SJCRH30 (cell line): ENCODE measurements at regions not wholly inside any gene's neighbourhood (a gene's known extent, or its start where the extent isn't known, plus 50 kb on each side); places are given as distances from the start of the nearest gene placed in this dataset.

Source experiments
- DNase-seq, 2 experiments: peaks; one replicate each; pipeline ENCODE4 v3.0.0-alpha.2; 2015 to 2020
- H3K27ac ChIP-seq: fragments of 250-450 bp; sonication (Bioruptor Pico); 2 replicates; pipeline ENCODE4 v1.5.1; 2020; ENCODE audit warnings: mild to moderate bottlenecking, moderate library complexity
- H3K27me3 ChIP-seq: fragments of 250-450 bp; sonication (Bioruptor Pico); 2 replicates; pipeline ENCODE4 v1.5.1; 2020; ENCODE audit warnings: mild to moderate bottlenecking, moderate library complexity
- H3K36me3 ChIP-seq: fragments of 250-450 bp; sonication (Bioruptor Pico); 2 replicates; pipeline ENCODE4 v1.5.1; 2020; ENCODE audit warnings: mild to moderate bottlenecking, moderate library complexity
- H3K4me1 ChIP-seq: fragments of 250-450 bp; sonication (Bioruptor Pico); 2 replicates; pipeline ENCODE4 v1.5.1; 2020; ENCODE audit warnings: mild to moderate bottlenecking, moderate library complexity
- H3K4me3 ChIP-seq: fragments of 250-450 bp; sonication (Bioruptor Pico); 2 replicates; pipeline ENCODE4 v1.5.1; 2020; ENCODE audit warnings: mild to moderate bottlenecking, moderate library complexity
- H3K9me3 ChIP-seq: fragments of 250-450 bp; sonication (Bioruptor Pico); replicated peaks from 2 replicates; pipeline ENCODE4 v1.5.1; 2020; ENCODE audit warnings: mild to moderate bottlenecking, moderate library complexity

DNA sequence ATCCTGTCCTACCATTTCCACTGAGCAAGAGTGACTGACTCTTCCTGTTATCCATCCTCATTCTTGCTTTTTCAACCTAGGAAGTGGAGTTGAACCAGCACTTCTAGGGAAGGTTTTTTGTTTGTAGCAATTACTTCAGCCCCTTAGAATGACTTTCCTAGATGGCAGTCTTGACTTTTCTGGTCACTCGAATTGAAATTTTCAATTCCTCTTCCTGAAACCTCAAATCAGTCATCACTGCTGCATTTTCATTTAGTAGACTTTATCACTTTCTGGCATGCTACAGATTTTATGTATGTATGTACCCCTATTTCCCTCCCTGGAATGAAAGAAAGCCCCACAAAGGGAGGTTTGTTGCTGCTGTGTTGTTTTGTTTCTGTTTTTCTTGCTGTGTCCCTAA, 915.9 kb downstream of the PCDH17 start:
- DNase-seq = no peak
- H3K4me1 ChIP-seq = no peaks in the 10 kb centered on the region
- H3K9me3 ChIP-seq = no peaks in the 10 kb centered on the region
- no peak overlapping the region for H3K27ac ChIP-seq
- no peaks in the 10 kb centered on the region for H3K36me3 ChIP-seq
- no peaks in the 10 kb centered on the region for H3K27me3 ChIP-seq
- no peak overlapping the region for H3K4me3 ChIP-seq

DNA sequence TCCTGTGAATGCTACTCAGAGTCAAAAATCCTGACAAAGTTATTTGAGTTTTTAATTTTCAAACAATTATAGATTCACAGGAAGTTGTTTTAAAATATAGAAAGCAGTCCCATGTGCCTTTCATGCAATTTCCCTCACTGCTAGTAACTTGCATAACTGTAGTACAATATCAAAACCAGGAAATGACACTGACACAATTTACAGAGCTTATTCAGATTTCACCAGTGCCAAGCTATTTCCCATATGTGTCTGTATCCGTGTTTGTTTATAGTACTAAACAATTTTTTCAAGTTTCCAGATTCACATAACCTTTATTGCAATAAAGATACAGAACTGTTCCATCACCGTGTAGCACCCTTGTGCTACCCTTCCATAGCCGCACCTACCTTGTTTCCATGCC, 934.6 kb downstream of the PCDH17 start:
- Histone ChIP-seq H3K4me3 (no peak overlapping the region), H3K36me3 (no peaks in the 10 kb centered on the region), H3K4me1 (no peaks in the 10 kb centered on the region), H3K9me3 (no peaks in the 10 kb centered on the region), H3K27ac (no peak overlapping the region), H3K27me3 (no peaks in the 10 kb centered on the region)
- no peak for DNase-seq

DNA sequence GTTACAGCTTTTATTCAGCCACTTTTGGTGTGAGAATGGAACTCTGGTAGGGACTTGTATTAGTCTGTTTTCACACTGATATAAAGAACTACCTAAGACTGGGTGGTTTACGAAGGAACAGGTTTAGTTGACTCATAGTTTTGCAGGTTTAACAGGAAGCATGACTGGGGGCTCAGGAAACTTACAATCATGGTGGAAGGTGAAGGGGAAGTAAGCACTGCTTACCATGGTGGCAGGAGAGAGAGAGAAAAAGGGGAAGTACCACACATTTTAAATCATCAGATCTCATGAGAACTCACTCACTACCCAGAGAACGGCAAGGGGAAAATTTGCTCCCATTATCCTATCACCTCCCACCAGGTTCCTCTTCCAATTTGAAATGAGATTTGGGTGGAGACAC, 942.2 kb downstream of the PCDH17 start:
- no peak for DNase-seq
- Histone ChIP-seq H3K4me3 (no peak overlapping the region), H3K9me3 (no peaks in the 10 kb centered on the region), H3K36me3 (no peaks in the 10 kb centered on the region), H3K27me3 (no peaks in the 10 kb centered on the region), H3K4me1 (no peaks in the 10 kb centered on the region), H3K27ac (no peak overlapping the region)

DNA sequence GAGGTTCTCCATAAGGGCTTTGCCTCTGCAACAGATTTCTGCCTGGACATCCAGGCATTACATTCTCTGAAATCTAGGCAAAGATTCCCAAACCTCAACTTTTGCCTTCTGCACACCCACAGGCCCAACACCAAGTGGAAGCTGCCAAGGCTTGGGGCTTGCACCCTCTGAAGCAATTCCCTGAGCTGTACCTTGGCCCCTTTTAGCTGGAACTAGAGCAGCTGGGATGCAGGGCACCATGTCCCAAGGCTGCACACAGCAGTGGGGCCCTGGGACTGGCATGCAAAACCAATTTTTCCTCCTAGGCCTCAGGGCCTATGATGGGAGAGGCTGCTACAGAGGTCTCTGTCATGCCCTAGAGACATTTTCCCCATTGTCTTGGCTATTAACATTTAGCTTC, 943.2 kb downstream of the PCDH17 start:
- Histone ChIP-seq H3K27me3 (no peaks in the 10 kb centered on the region), H3K4me3 (no peak overlapping the region), H3K4me1 (no peaks in the 10 kb centered on the region), H3K9me3 (no peaks in the 10 kb centered on the region), H3K27ac (no peak overlapping the region), H3K36me3 (no peaks in the 10 kb centered on the region)
- DNase-seq = no peak

DNA sequence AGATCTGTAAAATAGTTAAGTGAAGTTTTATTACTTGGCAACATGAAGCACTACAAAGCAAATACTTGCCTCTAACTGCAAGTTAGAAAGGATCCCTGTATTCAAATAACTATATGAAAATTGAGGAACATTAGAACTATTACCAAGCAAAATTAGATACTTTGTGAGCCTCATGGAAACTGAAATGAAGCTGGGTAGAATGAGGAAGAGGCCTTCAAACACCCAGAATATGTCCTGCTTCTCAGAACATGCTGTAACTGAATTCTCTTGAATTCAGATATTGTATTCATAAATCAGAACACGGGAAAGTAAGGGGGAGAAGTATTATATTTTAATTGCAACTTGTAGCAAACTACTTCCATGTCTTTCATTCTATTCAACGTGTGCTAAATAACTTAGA, 947.9 kb downstream of the PCDH17 start:
- H3K36me3 ChIP-seq = no peaks in the 10 kb centered on the region
- DNase-seq = no peak
- H3K27me3 ChIP-seq = no peaks in the 10 kb centered on the region
- H3K4me3 ChIP-seq = no peak overlapping the region
- no peak overlapping the region for H3K27ac ChIP-seq
- no peaks in the 10 kb centered on the region for H3K4me1 ChIP-seq
- H3K9me3 ChIP-seq = no peaks in the 10 kb centered on the region

DNA sequence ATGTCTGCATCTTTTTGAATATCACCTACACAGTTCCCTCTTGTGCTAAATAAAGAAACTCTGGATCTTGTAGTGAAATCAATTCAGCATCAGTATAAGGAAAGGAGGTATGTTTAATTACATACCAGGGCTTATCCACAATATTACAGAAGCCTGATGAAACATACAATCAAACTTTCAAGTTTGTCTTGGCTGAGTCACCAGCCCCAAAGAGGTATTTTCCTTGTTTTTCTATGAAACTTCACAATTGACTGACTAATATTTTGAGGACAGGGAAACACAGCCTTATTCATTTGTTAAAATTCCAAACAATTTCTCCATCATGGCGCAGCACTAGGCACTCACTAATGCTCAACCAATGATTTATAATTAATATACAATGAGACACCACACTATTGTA, 952.4 kb downstream of the PCDH17 start:
- no peaks in the 10 kb centered on the region for H3K36me3 ChIP-seq
- DNase-seq = no peak
- H3K27ac ChIP-seq = no peak overlapping the region
- no peaks in the 10 kb centered on the region; the same call in none of the 2 replicates for H3K4me1 ChIP-seq
- no peak overlapping the region for H3K4me3 ChIP-seq
- H3K9me3 ChIP-seq = no peaks in the 10 kb centered on the region
- no peaks in the 10 kb centered on the region for H3K27me3 ChIP-seq

DNA sequence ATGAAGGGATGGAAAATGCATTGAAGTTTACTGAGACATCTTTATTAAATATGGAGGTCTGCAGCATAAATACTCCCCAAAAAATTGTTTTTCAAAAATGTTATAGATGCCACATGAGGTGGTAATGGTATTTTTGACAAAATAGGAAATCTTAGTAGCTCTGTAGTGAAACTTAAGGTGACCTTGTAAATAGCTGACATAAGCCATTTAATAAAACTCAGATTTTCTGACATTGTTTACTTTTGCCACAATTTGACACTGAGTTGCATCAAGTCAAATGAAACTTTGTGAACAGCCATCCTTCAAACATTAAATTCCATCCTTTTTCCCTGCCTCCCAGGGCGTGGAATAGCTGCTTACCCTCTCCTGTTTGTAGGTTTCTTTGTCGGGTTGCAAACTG, 953.1 kb downstream of the PCDH17 start:
- no peaks in the 10 kb centered on the region for H3K9me3 ChIP-seq

DNA sequence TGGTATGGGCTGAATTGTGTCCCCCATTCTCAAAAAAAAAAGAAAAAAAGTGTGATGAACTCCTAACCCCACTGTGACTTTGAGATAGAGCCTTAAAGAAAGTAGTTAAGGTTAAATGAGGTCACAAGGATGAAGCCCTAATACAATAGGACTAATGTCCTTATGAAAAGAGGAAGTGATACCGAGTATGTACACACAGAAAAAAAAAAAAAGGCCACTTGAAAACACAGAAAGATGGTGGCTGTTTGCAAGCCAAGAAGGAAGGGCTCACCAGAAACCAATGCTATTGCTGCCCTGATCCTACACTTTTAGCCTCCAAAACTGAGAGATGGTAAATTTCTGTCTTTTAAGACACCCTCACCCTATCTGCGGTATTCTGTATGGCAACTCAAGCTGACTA, 955.6 kb downstream of the PCDH17 start:
- Histone ChIP-seq H3K4me1 (no peaks in the 10 kb centered on the region; the same call in none of the 2 replicates), H3K27me3 (no peaks in the 10 kb centered on the region), H3K36me3 (no peaks in the 10 kb centered on the region), H3K27ac (no peak overlapping the region), H3K4me3 (no peak overlapping the region), H3K9me3 (no peaks in the 10 kb centered on the region)
- no peak for DNase-seq

More for the DNA sequence above, 953.1 kb downstream of the PCDH17 start:
- Histone ChIP-seq H3K27ac (no peak overlapping the region), H3K4me3 (no peak overlapping the region), H3K4me1 (no peaks in the 10 kb centered on the region; the same call in none of the 2 replicates), H3K27me3 (no peaks in the 10 kb centered on the region), H3K36me3 (no peaks in the 10 kb centered on the region)
- DNase-seq = no peak

DNA sequence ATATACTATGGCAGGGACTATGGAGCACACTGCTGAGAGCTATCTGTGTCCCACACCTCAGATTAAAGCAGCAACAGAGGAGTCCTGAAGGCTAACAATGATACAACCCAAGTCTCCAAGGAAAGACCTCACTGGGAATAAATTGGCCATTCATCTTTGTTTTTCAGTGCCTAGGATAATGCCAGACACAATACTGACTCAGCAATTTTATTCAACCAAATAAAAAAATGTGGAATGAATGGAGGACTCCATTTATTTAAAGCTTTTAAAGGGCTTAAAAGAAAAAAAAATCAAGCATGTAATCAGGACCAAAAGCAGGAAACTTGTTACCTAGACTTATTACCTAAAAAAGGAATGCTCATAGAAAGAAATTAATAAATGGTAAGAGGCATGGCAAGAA, 960.5 kb downstream of the PCDH17 start:
- H3K27me3 ChIP-seq = no peaks in the 10 kb centered on the region
- H3K27ac ChIP-seq = no peak overlapping the region
- no peaks in the 10 kb centered on the region for H3K9me3 ChIP-seq
- no peak for DNase-seq
- no peak overlapping the region for H3K4me3 ChIP-seq
- H3K36me3 ChIP-seq = no peaks in the 10 kb centered on the region
- H3K4me1 ChIP-seq = no peaks in the 10 kb centered on the region; the same call in none of the 2 replicates

DNA sequence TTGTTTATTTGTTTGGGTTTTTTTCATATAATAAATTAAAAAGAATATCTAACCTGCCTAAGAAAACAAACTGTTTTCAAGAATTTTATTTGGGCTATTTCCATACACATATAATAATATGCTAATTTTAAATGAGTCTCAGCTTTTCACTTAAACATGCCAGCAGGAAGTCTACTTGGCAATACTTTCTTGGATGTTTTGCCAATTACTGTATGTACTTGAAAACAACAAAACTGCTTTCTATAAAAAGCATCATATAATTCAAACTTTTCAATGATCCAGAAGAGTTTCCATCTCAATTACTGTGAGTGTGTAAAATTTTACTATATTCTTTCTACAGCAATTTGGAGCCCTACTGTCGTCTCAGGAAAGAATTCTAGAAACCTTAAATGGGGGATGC, 961.2 kb downstream of the PCDH17 start:
- no peak overlapping the region for H3K4me3 ChIP-seq
- DNase-seq = no peak
- H3K9me3 ChIP-seq = no peaks in the 10 kb centered on the region
- no peaks in the 10 kb centered on the region for H3K27me3 ChIP-seq
- no peaks in the 10 kb centered on the region for H3K36me3 ChIP-seq
- no peak overlapping the region for H3K27ac ChIP-seq
- no peaks in the 10 kb centered on the region; the same call in none of the 2 replicates for H3K4me1 ChIP-seq

DNA sequence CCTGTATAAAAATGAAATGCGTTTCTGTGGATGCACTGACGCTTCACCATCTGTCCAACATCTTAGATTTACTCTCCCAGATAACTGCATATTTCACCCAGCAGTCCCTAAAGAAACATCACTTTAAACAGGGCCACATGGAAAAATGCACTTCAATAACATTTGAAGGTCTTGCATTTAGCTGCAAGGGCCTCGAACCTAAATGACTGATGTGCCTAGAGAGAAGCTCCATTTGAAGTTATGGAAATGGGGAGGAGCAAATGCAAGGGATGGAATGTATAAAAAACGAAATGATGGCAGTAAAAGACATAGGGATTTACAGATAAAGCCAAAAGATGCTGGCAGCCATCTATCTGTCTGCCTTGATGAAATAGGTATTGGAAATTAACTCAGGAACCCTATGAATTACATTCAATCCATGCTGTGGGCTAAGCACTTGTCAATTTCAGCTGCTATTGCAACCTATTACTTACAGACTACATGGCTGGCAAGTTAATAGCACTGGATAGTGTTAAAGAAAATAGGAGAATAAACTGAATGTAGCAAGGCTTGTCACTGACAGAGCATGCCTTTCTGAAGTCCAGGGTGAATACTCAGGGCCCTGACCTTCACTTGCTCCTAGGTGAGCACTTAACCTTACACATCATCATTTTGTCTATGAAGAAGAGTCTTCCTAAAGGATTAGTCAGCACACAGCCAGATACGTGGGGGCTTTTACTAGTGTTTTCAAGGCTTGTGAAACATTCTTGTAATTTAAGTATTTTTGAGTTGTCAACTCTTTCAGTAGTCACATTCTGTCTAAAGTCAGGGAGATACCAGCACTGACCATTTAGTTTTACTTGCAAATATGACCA, 963.4 kb downstream of the PCDH17 start:
- H3K27ac ChIP-seq = no peak overlapping the region
- no peak for DNase-seq
- no peaks in the 10 kb centered on the region for H3K36me3 ChIP-seq
- no peaks in the 10 kb centered on the region for H3K4me1 ChIP-seq
- no peak overlapping the region for H3K4me3 ChIP-seq
- H3K9me3 ChIP-seq = no peaks in the 10 kb centered on the region
- H3K27me3 ChIP-seq = no peaks in the 10 kb centered on the region

DNA sequence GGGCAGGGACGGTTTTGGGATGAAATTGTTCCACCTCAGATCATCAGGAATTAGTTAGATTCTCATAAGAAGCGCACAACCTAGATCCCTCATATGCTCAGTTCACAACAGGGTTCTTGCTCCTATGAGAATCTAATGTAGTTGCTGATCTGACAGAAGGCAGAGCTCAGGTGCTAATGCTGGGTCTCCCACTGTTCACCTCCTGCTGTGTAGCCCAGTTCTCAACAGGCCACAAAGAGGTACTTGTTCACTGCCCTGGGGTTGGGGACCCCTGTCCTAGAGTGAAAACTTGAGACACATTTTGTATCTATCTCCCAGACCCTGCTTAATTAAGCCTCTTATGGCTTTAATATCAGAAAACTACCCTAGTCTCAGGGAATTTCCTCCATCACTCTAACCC, 966.0 kb downstream of the PCDH17 start:
- no peaks in the 10 kb centered on the region for H3K9me3 ChIP-seq
- H3K4me1 ChIP-seq = no peaks in the 10 kb centered on the region
- DNase-seq = no peak
- H3K27me3 ChIP-seq = no peaks in the 10 kb centered on the region
- H3K27ac ChIP-seq = no peak overlapping the region
- no peaks in the 10 kb centered on the region for H3K36me3 ChIP-seq
- H3K4me3 ChIP-seq = no peak overlapping the region

DNA sequence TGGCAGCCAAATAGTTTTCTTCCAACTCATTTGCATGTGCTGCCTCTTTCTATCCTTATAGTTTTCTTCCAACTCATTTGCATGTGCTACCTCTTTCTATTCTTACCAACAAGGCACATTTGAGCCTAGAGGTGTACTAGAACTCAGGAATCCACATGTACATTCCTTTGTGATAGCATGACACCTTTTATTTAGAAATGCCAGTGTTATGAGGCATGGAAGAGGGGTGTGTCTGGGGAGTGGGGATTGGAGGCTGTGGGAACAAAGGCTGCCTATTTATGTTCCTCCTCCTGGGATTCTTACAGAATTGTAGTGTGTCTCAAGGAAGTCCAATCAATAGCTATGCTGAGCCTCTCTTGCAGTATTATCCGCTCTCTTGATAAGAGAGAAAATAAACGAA, 966.7 kb downstream of the PCDH17 start:
- Histone ChIP-seq H3K4me3 (no peak overlapping the region), H3K9me3 (no peaks in the 10 kb centered on the region), H3K27ac (no peak overlapping the region), H3K27me3 (no peaks in the 10 kb centered on the region), H3K4me1 (no peaks in the 10 kb centered on the region), H3K36me3 (no peaks in the 10 kb centered on the region)
- DNase-seq = no peak

DNA sequence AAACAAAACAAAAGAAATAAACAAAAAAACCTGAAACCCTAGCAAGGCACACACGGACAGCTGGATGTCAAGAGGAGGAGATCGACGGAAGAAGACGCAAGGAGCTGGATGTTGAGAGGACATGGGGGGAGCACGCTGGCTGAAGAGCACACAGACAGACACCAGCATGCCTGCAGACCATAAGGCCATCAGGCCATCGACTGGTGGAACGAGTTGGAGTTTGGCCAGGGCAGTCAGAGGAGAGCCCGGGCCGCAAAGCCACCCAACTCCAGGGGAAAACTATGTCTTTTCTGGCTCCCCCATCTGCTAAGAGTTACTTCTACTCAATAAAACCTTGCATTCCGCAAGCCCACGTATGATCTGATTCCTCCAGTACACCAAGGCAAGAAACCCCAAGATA, 979.6 kb downstream of the PCDH17 start:
- Histone ChIP-seq H3K27ac (no peak overlapping the region), H3K27me3 (no peaks in the 10 kb centered on the region)

DNA sequence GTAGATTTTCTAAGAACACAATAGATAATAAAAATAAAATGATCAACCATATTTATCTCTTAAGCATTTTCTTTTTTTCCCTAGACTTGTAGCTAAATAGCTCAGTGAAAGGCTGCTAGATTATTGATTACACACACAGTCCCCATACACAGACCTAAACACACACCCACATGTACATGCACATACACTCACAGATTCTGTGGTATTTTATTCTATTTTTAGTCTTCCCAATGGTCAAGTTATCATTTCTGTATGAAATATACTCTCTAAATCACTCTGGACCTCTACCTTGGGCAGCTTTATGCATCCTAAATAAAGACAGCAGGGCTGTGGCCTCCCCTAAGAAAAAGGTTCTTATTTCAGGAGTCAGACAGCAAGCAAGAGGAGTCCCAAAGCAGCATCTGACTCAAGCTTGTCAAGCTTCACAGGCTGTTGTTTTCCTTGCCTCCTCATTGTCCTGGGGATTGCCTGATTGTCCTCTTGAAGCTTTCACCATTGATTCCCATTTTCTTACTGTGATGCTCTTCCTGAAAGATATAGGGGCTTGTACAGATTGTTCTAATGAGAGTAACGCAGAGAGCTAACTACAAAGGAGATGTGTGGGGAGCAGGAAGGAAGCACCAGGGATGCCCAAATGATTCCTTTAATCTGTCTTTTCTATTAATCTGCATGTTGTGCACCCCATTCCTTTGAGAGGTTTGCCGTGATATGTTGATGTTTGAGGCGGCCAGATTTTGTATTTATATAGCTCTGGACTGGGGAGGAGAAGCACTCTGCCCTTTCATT, 986.5 kb downstream of the PCDH17 start:
- no peak for DNase-seq
- H3K4me1 ChIP-seq = no peaks in the 10 kb centered on the region
- H3K27ac ChIP-seq = no peak overlapping the region
- H3K4me3 ChIP-seq = no peak overlapping the region
- H3K36me3 ChIP-seq = no peaks in the 10 kb centered on the region
- no peaks in the 10 kb centered on the region for H3K9me3 ChIP-seq
- H3K27me3 ChIP-seq = no peaks in the 10 kb centered on the region

More for the DNA sequence above, 979.6 kb downstream of the PCDH17 start:
- Histone ChIP-seq H3K4me3 (no peak overlapping the region), H3K36me3 (no peaks in the 10 kb centered on the region), H3K9me3 (no peaks in the 10 kb centered on the region), H3K4me1 (no peaks in the 10 kb centered on the region)
- DNase-seq = no peak
